GM18505 (cell line): ENCODE measurements at regions not wholly inside any gene's neighbourhood (a gene's known extent, or its start where the extent isn't known, plus 50 kb on each side); places are given as distances from the start of the nearest gene placed in this dataset.

Experiments
- ATAC-seq: cut with Tn5 transposase; IDR thresholded peaks from one replicate; pipeline ENCODE4 v1.9.1; 2021; ENCODE audit not compliant: unreplicated experiment
- POLR2A ChIP-seq: IDR thresholded peaks from 4 replicates; pipeline ENCODE4 v1.6.1; 2011; ENCODE audit warnings: borderline replicate concordance; ENCODE audit not compliant: insufficient read depth, insufficient read length; ENCODE audit errors: extremely low read depth

- ATAC-seq, result no peak
- TF ChIP-seq POLR2A, result no peak
Observed at GRCh38 chr2:15049096-15049993, 416.8 kb downstream of the LRATD1 start.

DNA sequence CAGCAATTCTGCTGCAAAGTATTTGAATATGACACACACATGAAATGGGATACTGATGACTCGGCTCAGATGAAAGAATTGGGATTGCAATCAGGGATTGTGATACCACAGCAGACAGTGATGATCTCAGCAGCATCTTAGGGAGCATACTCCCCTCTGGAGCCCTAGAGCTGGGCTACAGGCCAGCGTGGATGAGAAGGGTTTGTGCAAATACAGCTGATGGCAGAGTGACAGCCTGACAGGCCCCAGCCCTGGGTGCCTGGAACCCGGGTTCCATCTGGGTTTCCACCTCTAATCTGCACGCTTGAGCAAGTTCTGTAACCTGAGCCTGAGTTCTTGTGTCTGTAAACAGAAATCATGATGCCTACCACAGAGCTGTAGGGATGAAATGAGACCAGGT is 418.0 kb downstream of the LRATD1 start:
- no peak for TF ChIP-seq POLR2A
- ATAC-seq, result no peak

DNA sequence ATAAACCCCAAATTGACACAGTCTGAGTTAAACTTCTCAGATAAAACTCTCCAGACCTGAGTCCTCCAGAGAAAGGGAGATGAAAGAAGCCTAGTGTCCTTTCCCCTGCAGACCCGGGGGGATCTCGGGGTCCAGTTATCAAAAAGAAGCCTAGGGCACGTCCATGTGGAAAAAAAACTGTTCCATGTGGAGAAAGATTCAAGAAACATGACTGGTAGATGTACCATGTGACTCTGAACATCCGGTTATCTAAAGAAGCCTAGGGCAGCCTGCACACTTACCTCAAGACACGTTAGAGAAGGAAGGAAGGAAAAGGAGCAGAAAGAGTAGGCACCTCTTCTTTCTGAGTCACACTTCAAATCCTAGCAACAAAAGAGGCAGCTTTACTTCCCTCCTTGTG is 421.0 kb downstream of the LRATD1 start:
- ATAC-seq, result no peak
- no peak for TF ChIP-seq POLR2A

GRCh38 chr2:15058015-15058720 is 425.7 kb downstream of the LRATD1 start:
- no peak for TF ChIP-seq POLR2A
- no peak for ATAC-seq

- ATAC-seq, result no peak
- TF ChIP-seq POLR2A, result no peak
Observed at GRCh38 chr2:15058721-15059157, 426.2 kb downstream of the LRATD1 start.

GRCh38 chr2:15059870-15060512 is 427.5 kb downstream of the LRATD1 start:
- TF ChIP-seq POLR2A, result no peak
- no peak for ATAC-seq

GRCh38 chr2:15061268-15061667 is 428.8 kb downstream of the LRATD1 start:
- TF ChIP-seq POLR2A, result no peak
- no peak for ATAC-seq

GRCh38 chr2:15066138-15066537 is 433.6 kb downstream of the LRATD1 start:
- ATAC-seq, result no peak
- TF ChIP-seq POLR2A, result no peak

DNA sequence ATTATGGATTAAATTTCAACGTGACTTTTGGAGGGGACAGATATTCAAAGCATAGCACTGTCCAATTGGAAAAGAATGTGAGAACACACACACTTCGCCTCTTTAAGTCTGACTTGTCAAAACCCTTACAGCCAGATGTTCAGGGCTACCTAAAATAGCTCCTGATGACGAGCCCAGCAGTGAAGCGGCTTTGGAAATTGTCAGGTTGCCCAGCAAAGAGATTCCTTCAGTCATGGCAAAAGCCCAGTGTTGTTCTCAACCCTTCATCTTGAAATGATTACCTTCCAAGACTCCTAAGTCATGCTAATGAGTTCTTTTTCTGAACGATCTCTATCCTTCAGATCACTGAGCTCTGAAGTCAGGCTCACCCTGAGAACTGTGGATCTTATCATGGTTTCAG is 436.6 kb downstream of the LRATD1 start:
- no peak for ATAC-seq
- no peak for TF ChIP-seq POLR2A

GRCh38 chr2:15072836-15073235 is 440.3 kb downstream of the LRATD1 start:
- no peak for ATAC-seq
- no peak for TF ChIP-seq POLR2A

- no peak for ATAC-seq
- TF ChIP-seq POLR2A, result no peak
Observed at GRCh38 chr2:15073664-15074063, 441.1 kb downstream of the LRATD1 start.

GRCh38 chr2:15074319-15074718 is 441.8 kb downstream of the LRATD1 start:
- no peak for TF ChIP-seq POLR2A
- no peak for ATAC-seq
